GM12874 (cell line): ENCODE measurements at regions not wholly inside any gene's neighbourhood (a gene's known extent, or its start where the extent isn't known, plus 50 kb on each side); places are given as distances from the start of the nearest gene placed in this dataset.

Experiments used
- TF ChIP-seq, protein P1 (sequence below): IDR thresholded peaks from 2 replicates; pipeline ENCODE4 v1.5.1; 2011; ENCODE audit warnings: low read depth, mild to moderate bottlenecking, control low read depth, low read length, moderate library complexity; ENCODE audit not compliant: insufficient read depth

DNA sequence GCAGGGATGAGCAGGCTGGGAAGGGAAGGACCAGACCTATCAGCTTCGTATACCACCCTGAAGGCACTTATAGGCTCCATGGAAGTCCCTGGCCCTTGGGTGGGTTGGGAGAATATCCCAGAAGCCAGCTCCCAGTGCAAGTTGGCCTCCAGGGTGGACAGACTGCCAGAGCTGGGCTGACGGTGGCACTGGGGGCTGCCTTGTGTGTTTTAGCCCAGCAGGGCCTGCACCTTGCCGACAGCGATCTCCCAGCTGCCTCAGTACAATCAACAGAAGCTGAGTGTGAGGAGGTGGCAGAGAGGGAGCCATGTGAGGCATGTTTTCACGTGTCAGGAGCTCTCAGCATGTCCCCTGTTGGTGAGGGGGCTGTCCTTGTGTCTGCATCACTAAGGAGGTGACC lies 159.5 kb downstream of the VEGFA start:
- TF ChIP-seq, protein P1, sequence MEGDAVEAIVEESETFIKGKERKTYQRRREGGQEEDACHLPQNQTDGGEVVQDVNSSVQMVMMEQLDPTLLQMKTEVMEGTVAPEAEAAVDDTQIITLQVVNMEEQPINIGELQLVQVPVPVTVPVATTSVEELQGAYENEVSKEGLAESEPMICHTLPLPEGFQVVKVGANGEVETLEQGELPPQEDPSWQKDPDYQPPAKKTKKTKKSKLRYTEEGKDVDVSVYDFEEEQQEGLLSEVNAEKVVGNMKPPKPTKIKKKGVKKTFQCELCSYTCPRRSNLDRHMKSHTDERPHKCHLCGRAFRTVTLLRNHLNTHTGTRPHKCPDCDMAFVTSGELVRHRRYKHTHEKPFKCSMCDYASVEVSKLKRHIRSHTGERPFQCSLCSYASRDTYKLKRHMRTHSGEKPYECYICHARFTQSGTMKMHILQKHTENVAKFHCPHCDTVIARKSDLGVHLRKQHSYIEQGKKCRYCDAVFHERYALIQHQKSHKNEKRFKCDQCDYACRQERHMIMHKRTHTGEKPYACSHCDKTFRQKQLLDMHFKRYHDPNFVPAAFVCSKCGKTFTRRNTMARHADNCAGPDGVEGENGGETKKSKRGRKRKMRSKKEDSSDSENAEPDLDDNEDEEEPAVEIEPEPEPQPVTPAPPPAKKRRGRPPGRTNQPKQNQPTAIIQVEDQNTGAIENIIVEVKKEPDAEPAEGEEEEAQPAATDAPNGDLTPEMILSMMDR, result no peak

DNA sequence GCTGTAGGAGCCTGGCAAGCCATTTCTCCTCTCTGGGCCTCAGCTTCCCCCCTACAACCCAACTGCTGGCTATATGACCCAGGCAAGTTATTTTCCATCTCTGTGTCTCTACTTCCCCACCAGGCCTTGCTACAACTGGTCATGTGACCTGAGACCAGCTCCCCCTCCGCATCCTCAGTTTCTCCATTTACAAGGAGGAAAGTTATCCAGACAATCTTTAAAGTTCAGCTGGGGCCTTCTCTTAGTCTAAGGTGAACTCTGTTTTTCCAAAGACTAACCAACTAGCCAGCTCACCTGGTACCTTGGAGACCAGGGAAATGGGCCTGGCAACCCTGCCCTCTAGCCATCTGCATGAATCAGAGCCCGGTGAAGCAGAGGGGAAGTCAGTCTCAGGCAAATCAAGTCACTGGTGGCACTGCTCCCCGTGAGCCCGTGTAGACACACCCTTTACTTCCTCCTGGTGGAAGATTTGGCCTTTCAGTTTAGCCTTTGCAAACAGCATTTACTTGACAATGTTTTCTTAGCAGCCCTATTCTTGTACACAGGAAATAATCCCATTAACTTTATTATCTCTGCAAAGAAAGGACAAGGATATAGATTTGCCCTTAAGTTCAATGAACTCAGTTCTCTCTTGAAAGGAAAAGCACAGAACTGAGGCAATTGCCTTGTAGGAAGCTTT lies 157.7 kb downstream of the VEGFA start:
- TF ChIP-seq, protein P1, result no peak

DNA sequence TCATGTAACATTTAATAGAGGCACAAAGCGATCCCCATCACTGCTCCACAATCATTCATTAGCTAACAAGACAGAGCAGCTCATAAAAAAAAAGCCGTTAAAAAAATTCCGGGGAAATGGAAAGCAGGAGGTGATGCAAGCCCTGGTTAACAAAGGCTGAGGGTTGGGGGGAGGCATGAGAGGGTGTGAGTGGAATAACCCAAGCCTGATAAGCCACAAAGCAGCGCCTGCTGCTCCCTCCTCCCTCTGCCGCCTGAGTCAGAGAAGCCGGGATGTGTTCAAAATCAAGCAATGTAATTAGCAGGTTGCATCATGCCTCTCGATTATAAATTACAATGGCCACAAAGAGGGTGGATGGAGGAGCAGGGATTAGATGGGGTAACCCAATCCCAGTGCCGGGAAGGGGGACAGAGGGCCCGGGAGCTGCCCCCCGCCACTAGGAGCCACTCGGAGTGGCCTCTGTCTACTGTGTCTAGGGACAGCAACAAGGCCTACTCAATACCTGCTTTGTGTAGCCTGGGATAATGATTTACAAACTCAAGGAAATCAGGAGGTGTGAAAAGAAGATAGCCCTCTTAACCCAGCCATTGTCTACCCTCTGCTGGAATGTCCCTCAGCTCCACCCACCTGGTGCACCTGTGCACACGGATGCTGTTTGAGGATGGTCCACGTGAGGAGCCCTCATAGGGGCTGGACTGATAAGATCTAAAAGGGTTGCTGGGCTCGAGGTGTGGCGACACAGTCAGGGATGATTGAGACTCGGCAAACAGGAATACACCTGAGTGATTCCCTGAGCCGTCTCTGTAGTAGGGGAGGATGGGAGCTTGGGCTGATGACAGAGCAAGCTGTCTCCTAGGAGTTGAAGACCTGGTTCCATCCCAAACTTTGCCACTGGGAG lies 156.9 kb downstream of the VEGFA start:
- TF ChIP-seq, protein P1, result no peak

DNA sequence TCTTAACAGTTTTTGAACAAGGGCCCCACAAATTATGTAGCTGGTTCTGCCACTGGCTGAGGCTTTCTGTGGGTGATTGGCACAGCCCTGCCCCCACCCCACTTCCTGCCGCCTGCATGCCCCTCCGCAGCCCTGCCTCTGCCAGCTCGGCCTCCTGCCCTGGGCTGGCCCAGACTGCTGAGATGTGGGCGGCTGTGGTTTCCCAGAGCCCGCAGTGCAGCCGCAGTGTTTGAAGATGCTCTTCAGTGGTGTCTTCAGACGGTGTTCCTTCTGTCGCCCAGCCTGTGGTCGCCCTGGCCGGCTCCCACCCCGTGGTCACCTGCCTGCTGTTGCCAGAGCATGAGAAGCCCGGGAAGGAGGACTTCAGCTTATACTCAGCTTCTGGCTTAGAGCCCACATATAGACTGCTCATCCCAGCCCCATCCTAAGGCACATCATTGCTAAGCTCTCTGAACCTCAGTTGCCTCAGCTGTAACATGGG lies 154.3 kb downstream of the VEGFA start:
- TF ChIP-seq, protein P1, result no peak

DNA sequence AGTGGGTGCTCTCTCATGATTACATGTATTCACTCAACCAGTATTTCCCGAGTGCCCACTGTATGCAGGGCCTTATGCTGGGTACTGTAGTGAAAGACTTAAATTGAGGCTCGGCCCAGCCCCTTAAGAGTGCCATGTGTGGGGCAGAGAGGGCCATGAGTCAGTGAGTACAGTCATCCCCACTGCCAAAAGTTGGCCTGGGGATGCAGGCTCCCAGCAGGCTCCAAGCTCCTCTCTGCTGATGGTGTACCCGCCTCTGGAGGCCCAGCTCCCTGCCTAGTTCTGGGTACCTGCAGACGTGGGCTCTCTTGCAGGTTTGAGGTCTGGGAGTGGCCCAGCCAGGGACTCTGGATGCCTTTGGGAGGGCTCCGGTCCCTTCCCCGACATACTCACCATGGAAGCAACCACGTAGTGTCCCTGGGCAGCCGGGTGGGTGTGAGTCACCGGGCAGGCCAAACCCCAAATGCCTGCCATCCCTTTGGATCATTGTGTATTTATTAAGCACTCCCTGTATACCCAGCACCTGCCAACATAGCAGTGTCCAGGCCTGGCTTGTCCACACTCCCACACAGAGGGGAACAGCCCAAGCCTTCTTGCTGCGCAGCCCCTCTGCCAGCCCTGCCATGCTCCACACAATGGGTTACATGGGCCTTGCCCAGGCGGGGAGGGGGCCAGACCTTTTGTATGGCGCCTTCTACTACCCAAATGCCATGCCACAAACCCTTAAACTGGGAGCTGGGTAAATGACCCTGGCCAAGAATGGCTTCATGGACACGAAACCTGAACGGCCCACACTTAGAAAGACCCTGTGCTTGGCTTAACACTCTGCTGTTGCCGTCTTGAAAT lies 153.6 kb downstream of the VEGFA start:
- TF ChIP-seq, protein P1, result no peak

DNA sequence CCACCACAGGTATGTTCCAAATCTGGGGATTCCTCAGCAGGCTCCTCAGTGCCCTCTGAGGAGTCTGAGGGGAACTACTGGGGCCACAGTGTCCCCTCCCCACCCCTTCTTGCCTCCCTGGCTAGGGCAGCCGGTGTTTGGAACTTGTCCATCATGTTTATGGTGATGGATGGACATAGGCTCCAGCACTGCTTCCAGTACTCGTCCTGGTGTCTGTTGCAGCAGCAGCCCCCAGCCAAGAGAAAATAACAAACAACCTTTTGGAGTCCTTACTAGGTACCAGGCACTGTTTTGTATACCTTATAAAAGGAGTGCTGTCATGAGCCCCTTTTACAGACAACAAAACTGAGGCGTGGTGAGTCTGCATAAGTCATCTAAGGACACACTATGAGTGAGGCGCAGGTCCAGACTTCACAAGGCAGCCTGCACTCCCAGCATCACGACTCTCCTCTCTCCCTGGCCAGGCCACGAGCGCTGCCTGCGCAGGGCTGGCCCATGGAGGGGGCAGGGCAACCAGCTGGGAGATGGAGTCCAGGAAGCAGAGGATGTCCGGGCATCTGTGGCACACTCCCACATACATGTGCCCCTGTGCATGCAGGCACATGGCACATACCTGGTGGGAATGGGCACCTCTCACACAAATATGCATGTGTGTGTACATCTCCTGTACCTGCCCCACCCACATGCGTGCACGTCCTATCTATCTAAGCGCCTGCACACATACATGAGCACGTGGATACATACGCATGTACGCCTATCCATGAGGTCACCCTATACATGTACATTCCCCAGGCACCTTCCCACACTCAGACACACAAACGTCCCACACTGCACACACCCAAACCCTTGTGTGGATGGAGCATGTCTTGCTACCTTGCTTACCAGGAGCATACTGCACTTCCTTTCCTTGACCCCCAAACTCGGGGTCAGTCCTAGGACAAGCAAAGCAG lies 152.7 kb downstream of the VEGFA start:
- TF ChIP-seq, protein P1, result no peak
